ENCODE measurements at regions not wholly inside any gene's neighbourhood (a gene's known extent, or its start where the extent isn't known, plus 50 kb on each side); places are given as distances from the start of the nearest gene placed in this dataset.
"Not testable (repeated sequence)": the region's sequence is repeated elsewhere in the genome, so short reads cannot be mapped to it uniquely, and the experiment has no call there.

DNA sequence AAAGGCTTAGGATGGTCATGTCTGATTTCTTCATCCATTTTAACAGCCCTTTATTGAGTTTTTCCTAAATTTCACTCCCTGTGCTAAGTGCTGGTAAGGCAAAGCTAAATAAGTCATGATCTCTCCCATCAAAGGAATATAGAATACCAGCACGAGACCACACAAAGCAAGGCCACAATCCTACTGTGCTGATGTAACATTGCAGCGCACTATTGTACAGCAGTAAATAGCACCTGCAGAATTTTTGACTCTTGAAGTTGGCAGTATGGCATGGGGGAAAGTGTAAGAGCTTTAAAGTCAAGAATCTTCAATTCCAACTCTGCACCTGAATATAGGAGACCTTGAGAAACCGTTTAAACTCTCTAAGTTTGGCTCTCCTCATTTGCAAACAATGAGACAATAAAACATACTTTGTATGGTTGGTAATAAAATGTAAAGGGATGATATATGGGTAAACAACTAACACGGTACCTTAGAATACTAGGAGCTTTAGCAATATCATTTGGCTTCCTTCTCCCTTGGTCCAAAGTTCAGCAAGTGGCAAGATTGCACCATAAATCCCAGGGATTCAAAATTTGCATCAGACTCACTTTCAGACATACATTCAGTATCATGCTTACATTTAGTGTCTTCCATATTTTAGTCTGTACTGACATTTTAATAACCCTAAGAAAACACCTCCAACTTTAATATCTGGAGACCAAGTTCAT, 132.9 kb upstream of the PRDX6 start:
- no peak for DNase-seq

DNA sequence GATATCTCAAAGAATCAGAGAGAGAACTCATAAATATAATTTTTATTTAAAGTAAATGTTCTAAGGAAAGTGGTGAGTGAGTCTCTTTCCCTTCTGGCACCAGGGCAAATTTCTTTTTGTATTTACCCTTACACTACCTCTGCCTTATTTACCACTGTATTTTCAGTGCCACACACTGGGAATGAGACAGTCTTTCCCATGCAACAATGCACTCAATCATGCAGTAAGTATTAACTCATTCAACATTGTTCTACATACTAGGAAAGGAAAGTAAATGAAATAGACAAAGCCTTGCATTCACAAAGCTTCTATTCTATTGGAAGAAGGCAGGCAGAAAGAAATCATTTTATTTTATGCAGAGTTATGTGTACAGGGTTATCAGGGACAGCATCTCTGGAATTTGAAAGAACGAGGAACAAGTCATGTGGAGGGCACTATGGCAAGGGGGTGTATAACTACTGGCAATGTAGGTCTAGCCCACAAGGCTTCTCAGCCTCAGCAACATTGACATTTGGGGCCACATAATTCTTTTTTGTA, 129.8 kb upstream of the PRDX6 start:
- no peak for DNase-seq

DNA sequence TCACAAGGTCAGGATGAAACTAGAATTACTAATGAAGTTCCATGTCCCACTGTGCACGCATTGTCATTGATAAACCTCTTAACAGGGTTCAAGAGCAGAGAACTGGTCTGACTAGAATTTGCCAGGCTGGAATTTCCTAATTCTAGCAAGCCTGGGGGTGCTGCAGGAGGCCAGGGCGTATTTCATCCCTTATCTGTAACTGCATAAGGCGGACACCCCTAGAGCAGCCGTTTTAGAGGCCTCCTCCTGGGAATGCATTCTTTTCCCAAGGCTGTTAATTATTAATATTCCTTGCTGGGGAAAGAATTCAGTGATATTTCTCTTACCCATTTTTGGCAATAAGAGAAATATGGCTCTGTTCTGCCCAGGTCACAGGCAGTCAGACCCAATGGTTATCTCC, 124.5 kb upstream of the PRDX6 start:
- not testable (repeated sequence) for DNase-seq

DNA sequence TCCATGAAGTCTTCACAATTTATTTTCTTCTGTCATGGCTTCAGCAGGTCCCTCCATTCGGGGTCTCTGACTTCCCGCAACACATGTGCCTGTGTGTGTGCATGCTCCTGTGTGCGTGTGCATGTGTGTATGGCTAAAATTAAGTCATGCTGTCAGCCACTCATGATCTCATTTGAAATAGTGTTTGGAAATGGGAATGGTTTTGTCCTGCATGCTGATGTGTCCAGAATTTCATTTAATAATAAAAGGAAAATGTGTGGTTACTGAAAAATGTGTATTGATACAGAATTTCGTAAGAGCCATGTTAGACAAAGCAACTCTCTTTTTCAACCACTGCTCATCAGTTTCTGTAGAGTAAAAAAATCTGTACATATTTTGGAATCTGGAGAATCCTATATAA, 123.8 kb upstream of the PRDX6 start:
- no peak for DNase-seq

DNA sequence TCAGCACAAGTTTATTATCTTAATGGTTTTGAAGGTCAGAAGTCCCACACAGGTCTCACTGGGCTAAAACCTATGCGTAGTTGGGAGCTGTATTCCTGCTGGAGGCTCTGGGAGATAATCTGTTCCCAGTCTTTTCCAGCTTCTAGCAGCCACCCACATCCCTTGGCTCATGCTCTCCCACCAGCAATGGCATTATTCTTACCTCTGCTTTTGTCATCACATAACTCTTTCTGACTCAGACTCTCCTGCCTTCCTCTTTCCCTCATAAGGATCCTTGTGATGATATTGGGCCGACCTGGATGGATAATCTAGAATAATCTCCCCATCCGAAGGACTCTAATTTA, 122.2 kb upstream of the PRDX6 start:
- DNase-seq = no peak

DNA sequence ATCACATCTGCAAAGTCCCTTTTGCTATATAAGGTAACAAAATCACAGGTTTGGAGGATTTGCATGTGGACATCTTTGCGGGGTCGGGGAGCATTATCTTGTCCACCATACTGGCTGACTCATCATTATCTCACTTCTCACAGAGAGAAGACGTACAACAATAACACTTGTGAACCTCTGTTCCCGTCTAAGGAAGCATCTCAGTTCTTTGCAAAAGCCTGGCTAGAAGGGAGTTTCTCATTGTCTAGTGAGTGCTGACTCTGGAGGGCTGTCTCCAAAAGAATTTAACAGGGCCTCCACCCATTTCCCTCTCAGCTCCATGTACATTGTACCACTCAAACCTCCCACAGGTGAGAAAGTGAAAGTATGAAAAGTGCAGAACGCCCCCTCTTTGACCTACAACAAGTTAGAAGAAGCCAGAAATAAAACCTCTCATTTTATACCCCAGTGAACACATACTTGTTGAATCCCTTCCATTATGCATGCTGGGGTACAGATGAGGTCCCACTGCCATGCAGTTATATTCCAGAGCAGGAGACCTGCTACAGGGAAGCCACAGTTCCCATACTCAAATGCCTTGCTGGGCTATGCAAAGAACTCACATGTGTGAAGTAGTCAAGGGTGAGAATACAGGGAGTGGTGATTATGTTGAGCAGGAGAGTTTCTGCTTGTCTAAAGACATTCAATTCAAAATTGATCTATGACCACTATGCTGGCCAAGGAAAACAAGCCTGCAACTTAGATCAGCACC, 121.7 kb upstream of the PRDX6 start:
- DNase-seq = no peak

DNA sequence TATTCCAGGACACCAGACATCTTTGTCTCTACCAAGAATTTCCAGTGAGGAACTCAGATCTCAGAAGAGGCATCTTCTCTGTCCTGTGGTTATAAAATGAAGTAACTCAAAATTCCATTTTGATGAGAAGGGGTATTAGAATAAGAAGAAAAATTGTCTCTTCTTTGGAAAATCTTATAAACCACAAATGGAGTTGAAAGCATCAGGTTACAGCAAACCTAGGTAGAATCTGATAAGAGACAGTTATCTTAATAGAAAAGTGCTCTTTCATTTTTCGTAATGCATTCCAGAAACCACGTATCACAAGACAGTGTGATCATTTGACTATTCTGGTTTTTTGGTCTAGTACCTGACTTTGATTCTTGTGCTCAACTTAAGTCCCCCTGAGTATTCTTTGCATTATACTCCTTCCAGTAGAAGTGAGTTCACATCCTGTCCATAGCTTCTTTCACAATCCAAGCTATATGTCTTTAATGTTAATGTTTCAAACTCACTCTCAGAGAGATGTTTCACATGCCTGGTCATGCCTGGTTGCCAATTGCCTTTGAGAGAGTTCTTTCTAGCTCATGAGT, 120.9 kb upstream of the PRDX6 start:
- no peak for DNase-seq

DNA sequence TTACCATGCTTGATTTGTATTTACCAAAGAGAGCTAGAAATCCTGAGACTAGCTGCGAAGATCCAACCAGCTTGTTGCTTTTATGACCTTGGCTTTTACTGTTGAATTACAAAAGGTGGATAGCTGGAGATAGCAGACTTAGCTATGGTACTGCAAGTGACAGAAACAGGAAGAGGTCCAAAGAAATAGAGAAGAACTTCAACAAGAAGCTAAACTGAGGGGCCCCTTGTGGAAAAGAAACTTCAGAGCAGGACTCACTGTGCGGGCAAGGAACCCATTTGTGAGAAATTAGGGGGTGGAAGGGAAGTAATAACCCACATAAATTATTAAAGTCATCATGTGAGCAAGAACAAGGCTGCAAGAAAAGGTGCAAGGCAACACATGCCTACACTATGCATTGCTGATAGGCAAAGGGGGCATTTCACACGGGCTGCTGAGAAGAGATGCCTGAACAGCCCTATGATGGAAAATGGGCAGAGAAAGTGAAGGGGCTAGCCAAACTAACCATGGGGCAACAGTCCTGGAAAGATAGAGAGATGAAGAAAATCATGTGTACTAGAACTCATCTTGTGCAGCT, 116.6 kb upstream of the PRDX6 start:
- no peak for DNase-seq

DNA sequence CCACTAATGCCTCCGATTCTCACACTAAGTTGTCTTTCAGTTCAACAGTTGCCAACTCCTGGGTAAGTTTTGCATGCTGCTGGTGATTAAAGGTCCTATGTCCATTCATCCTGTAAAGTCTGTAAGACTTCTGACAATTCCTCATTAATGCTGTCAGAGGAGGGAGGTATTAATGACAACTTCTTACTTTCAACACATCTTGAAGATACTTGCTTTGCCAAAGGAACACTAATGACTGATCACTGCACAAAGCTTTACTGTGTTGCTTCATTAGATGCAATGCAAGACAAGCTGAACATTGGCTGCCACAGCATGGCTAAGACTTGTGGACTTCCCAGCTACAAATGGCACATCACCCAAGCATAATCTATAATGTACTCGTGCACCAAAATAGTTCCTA, 114.6 kb upstream of the PRDX6 start:
- no peak for DNase-seq

DNA sequence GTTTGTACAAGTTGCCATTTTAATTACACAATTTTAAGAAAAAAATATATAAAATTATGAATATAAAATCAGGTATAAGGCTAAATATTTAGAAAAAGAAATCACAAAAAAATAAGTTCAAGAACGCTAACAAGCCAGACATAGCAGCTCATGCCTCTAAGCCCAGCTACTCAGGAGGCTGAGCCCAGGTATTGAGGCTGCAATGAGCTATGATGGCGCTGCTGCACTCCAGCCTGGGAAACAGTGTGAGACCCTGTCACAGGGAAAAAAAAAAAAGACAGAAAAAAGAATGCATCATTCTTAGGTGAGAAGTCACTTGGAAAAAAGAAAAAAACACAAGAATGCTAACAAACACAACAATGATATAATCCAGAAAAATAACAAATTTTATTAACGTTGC, 112.3 kb upstream of the PRDX6 start:
- no peak for DNase-seq

DNA sequence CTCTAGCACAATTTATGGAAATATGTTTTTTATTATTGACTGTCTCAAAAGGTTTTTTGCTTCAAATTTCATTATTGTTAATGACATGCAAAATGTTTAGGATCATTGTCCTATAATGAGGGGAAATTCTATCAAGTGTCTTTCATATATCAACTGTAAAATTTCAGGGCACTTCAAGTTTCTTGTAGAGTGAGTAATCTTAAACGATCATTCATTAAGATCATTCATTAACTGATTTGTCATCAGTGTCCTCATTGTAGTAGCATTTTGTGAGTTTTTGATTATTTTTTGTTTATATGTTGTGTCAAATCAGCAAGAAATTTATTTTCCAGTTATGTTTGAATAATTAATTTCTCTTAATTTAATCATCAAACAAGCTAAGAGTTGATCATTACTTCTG, 111.8 kb upstream of the PRDX6 start:
- no peak for DNase-seq

DNA sequence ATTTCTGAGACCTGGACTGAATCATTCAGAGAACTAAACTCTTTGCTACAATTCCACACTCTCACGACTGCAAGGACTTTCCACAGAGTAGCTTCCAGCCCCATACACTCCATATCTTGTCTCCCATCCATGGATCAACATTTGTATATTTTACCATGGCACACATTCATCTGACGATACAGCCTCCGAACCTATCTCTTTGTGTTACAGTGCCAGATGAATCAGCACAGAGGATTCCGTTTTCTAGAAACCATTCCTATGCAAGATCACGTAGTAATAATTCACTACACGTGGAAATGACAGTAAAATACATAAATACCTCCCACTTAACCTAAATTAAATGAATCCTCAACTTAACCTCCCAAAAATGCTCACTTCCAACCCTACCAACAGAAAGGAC, 110.0 kb upstream of the PRDX6 start:
- no peak for DNase-seq

DNA sequence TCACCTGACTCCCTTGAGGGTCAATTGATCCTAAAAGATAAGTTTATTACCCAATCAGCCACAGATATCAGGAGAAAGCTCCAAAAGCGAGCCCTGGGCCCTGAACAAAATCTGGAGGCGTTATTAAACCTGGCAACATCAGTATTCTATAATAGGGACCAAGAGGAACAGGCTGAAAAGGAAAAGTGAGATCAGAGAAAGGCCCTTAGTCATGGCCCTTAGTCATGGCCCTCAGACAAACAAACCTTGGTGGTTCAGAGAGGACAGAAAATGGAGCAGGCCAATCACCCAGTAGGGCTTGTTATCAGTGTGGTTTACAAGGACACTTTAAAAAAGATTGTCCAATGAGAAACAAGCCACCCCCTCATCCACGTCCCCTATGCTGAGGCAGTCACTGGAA, 106.5 kb upstream of the PRDX6 start:
- not testable (repeated sequence) for DNase-seq

DNA sequence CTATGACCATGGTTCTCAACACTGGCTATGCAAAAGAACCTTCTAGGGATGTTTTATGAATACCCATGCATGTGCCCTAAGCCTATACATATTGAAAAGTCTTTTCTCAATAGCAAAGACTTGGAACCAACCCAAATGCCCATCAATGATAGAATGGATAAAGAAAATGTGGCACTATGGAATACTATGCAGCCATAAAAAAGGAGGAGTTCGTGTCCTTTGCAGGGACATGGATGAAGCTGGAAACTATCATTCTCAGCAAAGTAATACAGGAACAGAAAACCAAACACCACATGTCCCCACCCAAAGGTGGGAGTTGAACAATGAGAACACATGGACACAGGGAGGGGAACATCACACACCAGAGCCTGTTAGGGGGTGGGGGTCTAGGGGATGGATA, 101.1 kb upstream of the PRDX6 start:
- DNase-seq = not testable (repeated sequence)

DNA sequence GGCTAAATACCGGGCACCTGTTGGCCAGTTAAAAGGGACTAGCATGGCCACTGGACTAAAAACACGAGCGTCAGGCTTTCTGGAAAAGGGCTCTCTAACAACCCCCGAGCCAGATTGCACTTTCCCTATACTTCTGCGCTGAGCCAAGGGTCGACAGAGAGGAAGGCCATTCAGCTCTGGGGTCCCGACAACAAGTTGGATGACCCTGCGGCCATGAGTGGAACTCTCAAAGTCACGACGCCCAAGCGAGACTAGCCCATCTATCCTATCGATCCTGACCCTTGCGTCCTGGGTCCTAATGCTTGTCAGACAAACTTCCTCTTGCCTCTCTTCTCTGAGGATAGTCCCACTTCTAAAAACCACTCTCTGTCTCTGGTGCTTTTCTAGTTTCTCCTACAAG, 99.9 kb upstream of the PRDX6 start:
- no peak for DNase-seq

DNA sequence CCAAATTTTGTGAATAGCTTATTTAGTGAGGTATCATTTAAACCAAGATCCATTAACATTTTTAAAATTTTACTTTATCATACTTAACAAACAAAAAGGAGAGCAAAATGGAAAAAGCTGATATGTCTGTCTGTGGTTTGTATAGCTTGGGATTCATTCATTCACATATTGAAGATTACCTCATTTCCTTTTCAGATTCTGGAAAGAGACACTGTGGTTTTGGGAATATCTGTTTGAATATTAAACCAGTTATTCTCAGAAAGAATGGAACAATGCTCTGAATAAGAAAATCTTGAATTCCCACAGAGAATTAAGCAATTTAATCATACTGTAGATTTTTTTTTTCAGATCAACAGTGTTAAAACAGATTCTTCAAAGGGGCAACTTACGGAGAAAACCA, 93.8 kb upstream of the PRDX6 start:
- DNase-seq = no peak

DNA sequence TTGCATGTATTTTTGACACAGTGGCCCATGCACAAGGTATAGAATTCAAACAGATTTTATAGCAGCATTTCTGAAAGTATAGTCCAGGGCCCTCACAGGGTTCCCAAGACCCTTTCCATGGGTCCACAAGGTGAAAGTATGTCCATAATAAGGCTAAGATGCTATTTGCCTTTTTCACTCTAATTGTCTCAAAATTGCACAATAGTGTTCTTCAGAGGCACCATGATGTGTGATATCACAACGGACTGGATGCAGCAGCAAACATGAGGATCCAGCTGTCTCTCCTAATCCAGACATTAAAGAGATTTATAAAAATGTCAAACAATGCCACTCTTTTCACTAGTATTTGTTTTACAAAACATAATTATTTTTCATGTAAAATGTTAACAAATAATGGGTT, 88.8 kb upstream of the PRDX6 start:
- no peak for DNase-seq

DNA sequence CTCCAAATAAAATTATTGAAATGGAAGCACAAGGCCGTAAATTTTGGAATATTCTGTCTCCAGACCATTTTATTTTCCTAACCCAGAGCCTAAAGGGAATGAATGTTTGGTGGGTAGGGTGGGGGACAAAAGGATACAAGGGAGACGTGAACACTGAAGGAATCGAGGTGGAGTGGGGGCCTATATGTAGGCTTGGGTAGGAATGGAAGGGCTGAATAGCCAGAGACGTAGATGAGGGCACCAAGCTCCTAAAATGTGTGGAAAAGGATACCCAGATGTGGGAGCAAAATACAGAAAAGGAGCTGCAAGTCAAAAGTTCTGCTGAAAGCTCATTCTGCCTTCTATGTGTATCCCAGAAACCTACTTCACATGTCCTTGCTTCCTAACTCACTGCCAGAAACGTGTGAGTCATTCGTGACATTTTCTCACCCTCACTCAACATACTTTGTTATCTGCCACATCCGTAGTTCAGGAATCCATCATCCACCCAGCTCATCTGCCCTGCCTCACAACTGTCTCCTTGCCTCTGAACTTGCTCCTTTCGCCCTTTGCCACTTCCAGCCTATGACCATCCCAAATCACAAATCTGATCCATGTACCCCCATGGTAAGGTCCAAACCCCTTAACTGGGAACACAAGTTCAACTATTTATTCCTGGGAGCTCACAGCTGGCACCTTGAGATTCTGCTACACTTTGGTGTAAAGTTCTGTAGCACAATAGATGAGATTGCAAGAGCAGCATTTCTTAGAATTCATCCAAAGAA, 84.1 kb upstream of the PRDX6 start:
- no peak for DNase-seq

DNA sequence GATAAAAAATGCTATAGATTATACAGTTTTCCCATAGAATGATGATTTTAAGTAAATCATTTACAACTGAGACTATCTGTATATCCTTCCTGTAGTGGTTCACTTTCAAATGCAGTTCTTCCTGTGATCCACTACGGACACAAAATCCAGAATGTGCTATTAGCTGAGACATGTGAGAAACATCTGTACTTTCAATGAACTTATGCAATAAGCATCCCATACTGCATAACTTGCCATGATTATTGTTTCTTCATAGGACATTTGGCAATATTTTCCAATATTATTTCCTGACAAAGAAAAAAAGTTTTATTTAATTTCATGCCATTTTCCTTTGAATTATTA, 83.5 kb upstream of the PRDX6 start:
- DNase-seq = no peak

DNA sequence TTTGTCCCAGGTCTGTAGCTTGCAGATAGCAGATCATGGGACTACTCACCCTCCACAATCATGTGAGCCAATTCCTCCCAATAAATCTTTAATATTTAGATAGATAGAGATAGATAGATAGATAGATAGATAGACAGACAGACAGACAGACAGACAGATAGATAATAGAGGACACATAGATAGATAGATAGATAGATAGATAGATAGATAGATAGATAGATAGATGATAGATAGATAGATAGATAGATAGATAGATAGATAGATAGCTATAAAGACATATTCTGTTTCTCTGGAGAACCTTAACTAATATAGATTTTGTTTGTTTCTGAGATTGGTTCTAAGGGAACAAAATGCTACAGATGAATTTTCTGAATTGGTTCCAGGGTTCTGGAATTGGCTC, 82.3 kb upstream of the PRDX6 start:
- DNase-seq = not testable (repeated sequence)

DNA sequence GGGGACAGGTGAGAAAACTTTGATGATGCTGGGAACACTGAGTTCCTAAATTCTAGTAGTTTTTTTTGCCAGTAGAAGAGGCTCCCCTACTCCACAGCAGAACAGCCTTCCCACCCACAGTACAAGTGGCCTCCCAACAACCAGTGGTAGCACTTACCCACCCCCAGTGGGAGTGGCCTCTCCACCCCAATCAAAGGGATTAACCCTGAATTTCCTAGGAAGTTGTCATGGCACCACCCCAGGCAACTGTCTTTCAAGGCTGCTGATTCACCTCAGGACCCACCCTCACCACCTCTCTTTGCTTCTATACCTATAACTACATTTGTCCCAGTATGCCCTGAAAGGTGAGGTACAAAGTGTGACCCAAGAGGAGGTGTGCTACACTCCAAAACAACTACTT, 81.4 kb upstream of the PRDX6 start:
- no peak for DNase-seq

DNA sequence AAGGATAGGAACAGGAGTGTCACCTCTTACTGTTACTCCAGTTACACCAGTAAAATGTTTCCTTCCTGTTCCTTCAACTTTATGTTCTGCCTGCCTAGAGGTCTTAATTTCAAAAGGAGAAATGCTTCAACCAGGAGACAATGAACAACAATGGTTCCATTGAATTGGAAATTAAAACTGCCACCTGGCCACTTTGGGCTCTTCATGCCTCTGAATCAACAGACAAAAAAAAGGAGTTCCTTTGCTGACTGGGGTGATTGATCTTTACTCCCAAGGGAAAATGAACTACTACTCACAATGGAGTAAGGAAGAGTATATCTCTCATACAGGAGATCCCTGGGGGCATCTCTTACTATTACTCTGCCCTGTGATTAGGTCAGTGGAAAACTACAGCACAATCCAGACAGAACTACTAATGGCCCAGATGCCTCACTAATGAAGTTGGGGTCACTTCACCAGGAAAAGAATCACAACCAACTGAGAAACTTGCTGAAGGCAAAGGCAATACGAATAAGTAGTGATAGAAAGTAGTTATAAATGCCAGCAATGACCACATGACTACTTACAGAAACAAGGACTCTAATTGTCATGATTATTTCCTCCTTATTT, 76.6 kb upstream of the PRDX6 start:
- DNase-seq = no peak

DNA sequence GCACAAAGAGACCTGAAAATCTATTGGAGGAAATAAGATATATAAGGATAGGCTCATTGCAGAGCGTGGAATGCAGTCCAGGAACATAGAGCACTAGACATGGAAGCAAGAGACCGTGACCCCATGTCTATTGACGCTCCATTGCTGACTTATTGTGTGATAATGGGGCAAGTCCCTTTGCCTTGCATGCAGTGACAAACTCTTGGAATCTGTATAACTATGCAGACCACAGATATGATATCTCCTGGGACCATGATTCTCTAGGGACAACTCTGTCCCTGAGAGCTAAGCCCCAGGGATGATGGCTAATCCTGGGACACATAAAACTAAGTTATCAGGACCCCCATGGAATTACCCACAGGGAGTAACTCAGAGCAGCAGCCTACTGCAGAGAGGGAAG, 73.1 kb upstream of the PRDX6 start:
- DNase-seq = no peak

Data from DMS79 (cell line).